Psoas muscle (tissue), 7 donors: ENCODE measurements at regions not wholly inside any gene's neighbourhood (a gene's known extent, or its start where the extent isn't known, plus 50 kb on each side); places are given as distances from the start of the nearest gene placed in this dataset.

ENCODE experiments used
- ATAC-seq, 4 donors: fragments of 200-7000 bp; cut with Tn5 transposase; one replicate each; pipeline ENCODE4 v1.9.1; 2020; ENCODE audit warnings: moderate library complexity in 3 of 4, mild to moderate bottlenecking in 2 of 4
- DNase-seq, 2 donors: peaks; one replicate each; pipeline ENCODE4 v3.0.0-alpha.2; 2020
- H3K27ac ChIP-seq: fragments of 200-600 bp; one replicate; pipeline ENCODE4 v1.8.0; 2022
- H3K27me3 ChIP-seq, 3 donors: fragments of 200-600 bp in 1 of 3; one replicate each; pipeline versions ENCODE4 v1.6.1 to v1.8.0; 2013 to 2022; ENCODE audit warnings: low read length in 2 of 3, mild to moderate bottlenecking in 2 of 3, moderate library complexity in 1 of 3; ENCODE audit not compliant: insufficient read depth in 3 of 3
- H3K36me3 ChIP-seq, 2 donors: fragments of 200-600 bp in 1 of 2; one replicate each; pipeline versions ENCODE4 v1.6.1 to v1.8.0; 2013 to 2022; ENCODE audit warnings: low read depth in 1 of 2, mild to moderate bottlenecking in 1 of 2, moderate library complexity in 1 of 2; ENCODE audit not compliant: insufficient read depth in 1 of 2
- H3K4me1 ChIP-seq: fragments of 200-600 bp; one replicate; pipeline ENCODE4 v1.8.0; 2022
- H3K4me3 ChIP-seq: fragments of 200-600 bp; one replicate; pipeline ENCODE4 v1.8.0; 2022; ENCODE audit warnings: mild to moderate bottlenecking
- H3K9me3 ChIP-seq: fragments of 200-600 bp; one replicate; pipeline ENCODE4 v1.8.0; 2022
- WGBS, 3 donors: extraction: QIAGEN DNeasy Blood & Tissue Kit; methylation state at CpG; one replicate each; pipeline versions ENCODE4 v1.1.6 to v1.1.7; 2013; 5-methylcytosine and 5-hydroxymethylcytosine counted together
- intact Hi-C, 2 donors: fragments of 100-400 bp; cut with DNase I; formaldehyde crosslinking; loops; one replicate each; pipeline versions ENCODE4 v1.11.0 to v1.14.2; 2022
- TF ChIP-seq, protein P1 (sequence below): fragments of 200-600 bp; IDR thresholded peaks from one replicate; pipeline ENCODE4 v1.8.0; 2022; ENCODE audit warnings: antibody characterized with exemption
- donor health status: healthy with polysubstance abuse.
- donor health status: DM: no; HTN: no; CAD: no; lungs with moderate emphysema.
- donor health status: Bipolar disorder and iron deficiency.
- donor health status: healthy.
- donor health status: DM: yes; HTN: yes; CAD: no.
- donor health status: DM: no; HTN: no; CAD: no.
- donor health status: DM: yes; HTN: yes; CAD: no.

- H3K27ac ChIP-seq = no peak overlapping the region
- no peak for DNase-seq
- H3K27me3 ChIP-seq = no peaks in the 10 kb centered on the region
- TF ChIP-seq, protein P1, sequence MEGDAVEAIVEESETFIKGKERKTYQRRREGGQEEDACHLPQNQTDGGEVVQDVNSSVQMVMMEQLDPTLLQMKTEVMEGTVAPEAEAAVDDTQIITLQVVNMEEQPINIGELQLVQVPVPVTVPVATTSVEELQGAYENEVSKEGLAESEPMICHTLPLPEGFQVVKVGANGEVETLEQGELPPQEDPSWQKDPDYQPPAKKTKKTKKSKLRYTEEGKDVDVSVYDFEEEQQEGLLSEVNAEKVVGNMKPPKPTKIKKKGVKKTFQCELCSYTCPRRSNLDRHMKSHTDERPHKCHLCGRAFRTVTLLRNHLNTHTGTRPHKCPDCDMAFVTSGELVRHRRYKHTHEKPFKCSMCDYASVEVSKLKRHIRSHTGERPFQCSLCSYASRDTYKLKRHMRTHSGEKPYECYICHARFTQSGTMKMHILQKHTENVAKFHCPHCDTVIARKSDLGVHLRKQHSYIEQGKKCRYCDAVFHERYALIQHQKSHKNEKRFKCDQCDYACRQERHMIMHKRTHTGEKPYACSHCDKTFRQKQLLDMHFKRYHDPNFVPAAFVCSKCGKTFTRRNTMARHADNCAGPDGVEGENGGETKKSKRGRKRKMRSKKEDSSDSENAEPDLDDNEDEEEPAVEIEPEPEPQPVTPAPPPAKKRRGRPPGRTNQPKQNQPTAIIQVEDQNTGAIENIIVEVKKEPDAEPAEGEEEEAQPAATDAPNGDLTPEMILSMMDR = no peak
- no peak overlapping the region for H3K4me3 ChIP-seq
- no peaks in the 10 kb centered on the region for H3K36me3 ChIP-seq
- intact Hi-C loops = no loop called here
- H3K4me1 ChIP-seq = peaks cover 5% of the 10 kb centered on the region
- 85 to 91% (median 87%) methylated on average over 3 of the region's 3 CpGs for WGBS, 3 donors
- H3K9me3 ChIP-seq = no peaks in the 10 kb centered on the region
- no peak for ATAC-seq
Observed at GRCh38 chr5:5799826-5800225, 377.3 kb downstream of the ICE1 start.

DNA sequence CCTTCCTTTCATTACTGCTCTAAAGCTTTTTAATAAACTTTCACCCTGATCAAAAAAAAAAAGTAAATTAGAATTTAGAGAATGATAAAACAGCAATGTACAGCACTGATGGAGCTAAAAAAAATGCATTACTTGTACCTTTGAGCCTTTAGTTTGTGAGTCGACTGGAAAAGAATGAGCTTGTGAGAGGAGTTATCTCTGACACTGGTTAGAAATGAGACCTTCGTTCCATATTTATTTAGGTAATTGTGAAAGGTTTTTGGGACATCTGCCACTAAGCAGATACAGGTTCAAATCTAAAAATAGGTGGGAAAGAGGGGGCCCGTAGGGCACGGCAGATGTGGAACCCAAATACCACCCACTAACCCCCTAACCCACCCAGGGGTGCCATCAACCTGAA, 376.8 kb downstream of the ICE1 start:
- ATAC-seq (no peak), DNase-seq (no peak)
- H3K27me3 ChIP-seq = no peaks in the 10 kb centered on the region
- TF ChIP-seq, protein P1 = no peak
- 40 to 68% (median 44%) methylated on average over 4 of the region's 4 CpGs for WGBS, 3 donors
- no peak overlapping the region for H3K4me3 ChIP-seq
- intact Hi-C loops = no loop called here
- peaks cover 5% of the 10 kb centered on the region for H3K4me1 ChIP-seq
- no peaks in the 10 kb centered on the region for H3K9me3 ChIP-seq
- no peak overlapping the region for H3K27ac ChIP-seq
- no peaks in the 10 kb centered on the region for H3K36me3 ChIP-seq

DNA sequence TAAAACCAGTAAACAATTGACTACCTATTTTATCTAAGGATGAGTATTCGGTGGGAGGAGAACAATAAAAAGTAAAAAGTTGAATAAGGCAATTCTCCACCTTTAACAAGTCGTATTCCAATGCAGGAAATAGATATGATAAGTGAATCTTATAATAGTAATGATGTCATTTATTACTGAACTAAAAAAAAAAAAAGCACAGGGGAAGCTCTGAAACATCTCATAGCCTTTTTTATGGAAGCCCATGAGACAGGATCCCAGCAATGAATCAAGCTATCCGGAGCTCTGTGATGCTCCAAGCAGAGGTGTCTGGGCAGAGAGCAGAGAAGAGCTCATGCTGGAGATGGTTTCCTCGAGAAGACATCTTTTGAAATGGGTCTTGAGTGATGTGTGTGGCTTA, 376.0 kb downstream of the ICE1 start:
- Histone ChIP-seq H3K4me3 (no peak overlapping the region), H3K9me3 (no peaks in the 10 kb centered on the region), H3K36me3 (no peaks in the 10 kb centered on the region), H3K27ac (no peak overlapping the region), H3K27me3 (no peaks in the 10 kb centered on the region), H3K4me1 (peaks cover 5% of the 10 kb centered on the region)
- ATAC-seq (no peak), DNase-seq (no peak)
- intact Hi-C loops = no loop called here
- WGBS, 3 donors = 35 to 49% (median 45%) methylated on average over 4 of the region's 4 CpGs
- TF ChIP-seq, protein P1 = no peak

DNA sequence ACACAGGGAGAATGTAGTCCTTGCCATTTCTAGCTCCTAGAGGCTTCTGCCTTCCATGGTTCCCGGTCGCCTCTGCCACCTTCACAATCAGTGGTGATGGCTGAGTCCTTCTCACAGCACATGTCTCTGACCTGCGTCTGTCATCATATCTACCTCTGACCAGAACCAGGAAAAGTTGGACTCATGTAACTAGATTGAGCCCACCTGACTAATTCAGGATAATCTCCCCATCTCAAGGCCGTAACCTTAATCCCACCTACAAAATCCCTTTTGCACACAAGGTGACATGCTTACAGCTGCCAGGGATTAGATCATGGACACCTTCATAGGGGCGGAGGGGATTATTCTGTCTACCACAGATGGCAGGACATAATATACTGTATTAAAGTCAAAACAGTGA, 375.6 kb downstream of the ICE1 start:
- peaks cover 5% of the 10 kb centered on the region for H3K4me1 ChIP-seq
- H3K4me3 ChIP-seq = no peak overlapping the region
- no peaks in the 10 kb centered on the region for H3K27me3 ChIP-seq
- no peaks in the 10 kb centered on the region for H3K9me3 ChIP-seq
- intact Hi-C loops = no loop called here
- no peak overlapping the region for H3K27ac ChIP-seq
- 95 to 97% (median 95%) methylated on average over 5 of the region's 5 CpGs for WGBS, 3 donors
- DNase-seq (no peak), ATAC-seq (no peak)
- TF ChIP-seq, protein P1 = no peak
- H3K36me3 ChIP-seq = no peaks in the 10 kb centered on the region

- H3K27me3 ChIP-seq = no peaks in the 10 kb centered on the region
- TF ChIP-seq, protein P1 = no peak
- no peak overlapping the region for H3K4me3 ChIP-seq
- intact Hi-C loops = no loop called here
- ATAC-seq = peak; percentile 94 to 97 (median 96)
- H3K27ac ChIP-seq = peak overlapping the region; percentile 75
- peaks cover 5% of the 10 kb centered on the region for H3K4me1 ChIP-seq
- 32 to 44% (median 34%) methylated on average over 14 of the region's 14 CpGs for WGBS, 3 donors
- peak; percentile 41 to 72 for DNase-seq
- H3K36me3 ChIP-seq = no peaks in the 10 kb centered on the region
- no peaks in the 10 kb centered on the region for H3K9me3 ChIP-seq
Observed at GRCh38 chr5:5795074-5795771, 372.7 kb downstream of the ICE1 start.
